IPS-20b (cell line): ENCODE measurements at regions not wholly inside any gene's neighbourhood (a gene's known extent, or its start where the extent isn't known, plus 50 kb on each side); places are given as distances from the start of the nearest gene placed in this dataset.

Experiments
- H3K27ac ChIP-seq: one replicate; pipeline ENCODE4 v1.5.1; 2013; ENCODE audit warnings: low read length
- H3K27me3 ChIP-seq: 2 replicates; pipeline ENCODE4 v1.6.1; 2013; ENCODE audit warnings: mild to moderate bottlenecking, low read length, inconsistent platforms; ENCODE audit not compliant: insufficient read depth
- H3K36me3 ChIP-seq: 2 replicates; pipeline ENCODE4 v1.6.1; 2013; ENCODE audit warnings: low read depth, mild to moderate bottlenecking, inconsistent platforms, low read length, moderate library complexity; ENCODE audit not compliant: insufficient read depth
- H3K4me1 ChIP-seq: 2 replicates; pipeline ENCODE4 v1.6.1; 2013; ENCODE audit warnings: mild to moderate bottlenecking, control low read depth, inconsistent platforms, low read length, moderate library complexity; ENCODE audit not compliant: insufficient read depth
- H3K4me3 ChIP-seq: 2 replicates; pipeline ENCODE4 v1.5.1; 2013; ENCODE audit warnings: mild to moderate bottlenecking, low read length, inconsistent platforms
- H3K9ac ChIP-seq: 2 replicates; pipeline ENCODE4 v1.6.1; 2013; ENCODE audit warnings: low read depth, mild to moderate bottlenecking, inconsistent platforms, low read length, moderate library complexity
- H3K9me3 ChIP-seq: 2 replicates; pipeline ENCODE4 v1.6.1; 2013; ENCODE audit warnings: mild to moderate bottlenecking, low read depth, low read length, inconsistent platforms; ENCODE audit not compliant: insufficient read depth

DNA sequence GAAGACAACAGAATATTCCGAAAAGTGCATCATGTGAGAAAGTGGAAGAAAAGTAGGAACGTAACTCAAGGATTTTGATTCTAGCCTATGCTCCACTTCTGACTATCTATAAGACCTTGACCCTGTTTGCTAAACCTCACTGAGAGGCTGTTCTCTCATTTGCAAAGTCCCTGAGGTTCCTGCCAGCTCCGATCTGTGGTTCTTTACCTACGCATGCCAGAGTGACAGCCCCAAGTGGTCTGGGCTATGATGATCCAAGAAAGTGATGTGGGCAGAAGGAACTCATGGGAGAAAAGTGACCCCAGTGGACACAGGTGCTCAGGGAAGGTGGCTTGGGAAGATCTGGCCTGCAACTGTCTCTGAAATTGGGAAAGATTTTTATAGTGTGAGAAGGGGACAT is 301.1 kb upstream of the CDH11 start:
- no peak overlapping the region for H3K27ac ChIP-seq
- H3K27me3 ChIP-seq: no peaks in the 10 kb centered on the region

DNA sequence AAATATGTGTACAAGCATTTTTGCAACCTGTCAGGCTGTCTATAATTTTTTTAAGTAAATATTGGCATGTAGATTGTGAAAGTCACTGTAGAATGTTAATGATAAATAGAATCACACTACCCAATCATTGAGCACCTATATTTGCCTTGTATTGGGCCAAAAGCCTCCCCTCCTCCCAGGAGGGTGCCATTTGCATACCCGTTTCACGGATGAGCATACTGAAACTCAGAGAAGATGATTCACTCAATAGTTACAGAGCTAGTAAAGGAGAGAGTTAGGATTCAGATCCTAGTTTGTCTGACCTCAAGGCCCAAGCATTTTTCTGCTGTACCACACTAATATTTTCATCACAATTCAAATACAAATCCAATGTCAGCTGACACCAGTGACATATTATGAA is 299.7 kb upstream of the CDH11 start:
- H3K27me3 ChIP-seq: no peaks in the 10 kb centered on the region
- no peak overlapping the region for H3K4me3 ChIP-seq
- no peak overlapping the region for H3K27ac ChIP-seq
- no peaks in the 10 kb centered on the region for H3K4me1 ChIP-seq
- no peaks in the 10 kb centered on the region for H3K9me3 ChIP-seq
- no peaks in the 10 kb centered on the region for H3K36me3 ChIP-seq
- H3K9ac ChIP-seq: no peak overlapping the region

More for the DNA sequence above, 301.1 kb upstream of the CDH11 start:
- H3K9me3 ChIP-seq: no peaks in the 10 kb centered on the region
- H3K9ac ChIP-seq: no peak overlapping the region
- H3K4me3 ChIP-seq: no peak overlapping the region
- H3K36me3 ChIP-seq: no peaks in the 10 kb centered on the region
- no peaks in the 10 kb centered on the region for H3K4me1 ChIP-seq

GRCh38 chr16:65418435-65418834 is 296.6 kb upstream of the CDH11 start:
- Histone ChIP-seq H3K27ac (no peak overlapping the region), H3K27me3 (no peaks in the 10 kb centered on the region), H3K36me3 (no peaks in the 10 kb centered on the region), H3K9ac (no peak overlapping the region), H3K9me3 (no peaks in the 10 kb centered on the region), H3K4me3 (no peak overlapping the region), H3K4me1 (no peaks in the 10 kb centered on the region)

DNA sequence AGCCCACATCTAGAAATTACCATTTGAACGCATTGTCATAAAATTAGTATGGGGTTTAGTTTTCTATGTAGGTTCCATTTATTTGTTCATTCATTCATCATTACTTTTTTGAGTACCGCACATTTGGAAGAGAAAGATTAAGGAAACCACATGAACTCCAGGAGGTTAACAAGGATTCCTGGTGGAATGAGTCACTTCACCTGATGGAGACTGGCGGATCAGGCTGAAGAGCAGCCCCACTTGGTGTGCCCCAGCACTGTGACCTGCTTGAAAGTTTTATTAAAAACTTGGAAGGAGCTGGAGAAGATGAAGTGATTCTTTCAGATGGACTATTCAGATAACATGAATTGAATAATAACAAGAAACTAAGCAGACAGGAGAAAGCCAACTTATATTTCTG is 293.6 kb upstream of the CDH11 start:
- Histone ChIP-seq H3K27me3 (no peaks in the 10 kb centered on the region), H3K27ac (no peak overlapping the region), H3K9ac (no peak overlapping the region), H3K9me3 (no peaks in the 10 kb centered on the region), H3K36me3 (no peaks in the 10 kb centered on the region), H3K4me1 (no peaks in the 10 kb centered on the region), H3K4me3 (no peak overlapping the region)

DNA sequence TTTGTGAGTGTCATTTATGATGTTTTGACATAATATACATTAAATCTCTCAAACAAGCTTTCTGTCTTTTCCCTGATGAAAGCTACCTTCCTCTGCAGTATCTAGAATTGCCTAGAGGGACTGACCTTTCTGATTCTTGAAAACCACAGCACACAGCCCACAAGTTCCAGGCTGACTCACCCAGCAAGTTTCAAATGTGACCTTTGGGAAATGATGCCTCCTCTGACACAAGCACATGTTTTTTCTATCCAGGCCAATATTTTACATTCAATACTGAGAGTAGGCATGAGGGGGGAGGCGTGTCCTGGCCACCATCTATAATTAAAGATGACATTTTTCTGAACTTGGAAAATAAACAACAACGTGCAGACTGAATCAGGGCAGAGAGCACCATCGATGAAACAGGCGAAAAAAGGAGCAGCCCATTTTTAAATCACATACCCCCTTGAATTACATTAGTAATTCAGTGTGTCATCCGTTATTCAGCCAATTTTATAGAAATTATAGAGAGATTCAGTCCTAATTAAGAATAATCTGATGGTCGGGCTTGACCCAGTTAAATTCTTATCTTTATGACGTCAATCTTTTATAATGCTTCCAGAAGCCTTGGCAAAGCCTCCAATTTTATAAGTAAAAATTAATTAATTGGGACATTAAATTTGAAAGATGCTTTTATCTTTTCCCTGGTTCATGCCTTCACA is 292.6 kb upstream of the CDH11 start:
- H3K4me1 ChIP-seq: no peaks in the 10 kb centered on the region
- no peak overlapping the region for H3K4me3 ChIP-seq
- H3K27ac ChIP-seq: no peak overlapping the region
- H3K36me3 ChIP-seq: no peaks in the 10 kb centered on the region
- H3K9ac ChIP-seq: no peak overlapping the region
- H3K27me3 ChIP-seq: no peaks in the 10 kb centered on the region
- H3K9me3 ChIP-seq: no peaks in the 10 kb centered on the region

- H3K9me3 ChIP-seq: no peaks in the 10 kb centered on the region
- H3K36me3 ChIP-seq: no peaks in the 10 kb centered on the region
- H3K27ac ChIP-seq: no peak overlapping the region
- no peak overlapping the region for H3K9ac ChIP-seq
- H3K4me1 ChIP-seq: no peaks in the 10 kb centered on the region; the same call in 1 of the 2 replicates
- H3K4me3 ChIP-seq: no peak overlapping the region
- H3K27me3 ChIP-seq: no peaks in the 10 kb centered on the region
Measured at GRCh38 chr16:65413861-65414260, 292.0 kb upstream of the CDH11 start.

DNA sequence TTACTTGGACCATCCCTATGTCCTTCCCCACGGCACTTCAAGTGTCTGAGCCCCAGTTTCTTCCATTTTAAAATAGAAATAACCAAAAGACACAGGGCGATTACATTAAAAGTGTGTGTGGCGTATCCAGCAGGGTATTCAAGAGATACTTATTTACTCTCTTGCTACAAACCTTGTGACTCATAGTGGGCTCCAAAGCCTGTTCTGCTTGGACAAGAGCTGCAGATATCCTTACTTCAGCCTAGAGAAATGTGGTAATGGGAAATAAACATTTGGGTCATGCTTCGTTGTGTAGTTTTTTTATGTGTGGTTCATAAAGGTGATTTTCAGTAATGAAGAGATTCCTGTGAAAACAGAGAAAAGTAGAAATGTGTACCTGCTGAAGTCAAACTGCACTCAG is 288.9 kb upstream of the CDH11 start:
- no peak overlapping the region for H3K27ac ChIP-seq
- H3K4me3 ChIP-seq: no peak overlapping the region
- H3K27me3 ChIP-seq: no peaks in the 10 kb centered on the region

GRCh38 chr16:65409510-65409909 is 287.6 kb upstream of the CDH11 start:
- H3K9me3 ChIP-seq: no peaks in the 10 kb centered on the region
- no peak overlapping the region for H3K4me3 ChIP-seq
- no peaks in the 10 kb centered on the region; the same call in 1 of the 2 replicates for H3K4me1 ChIP-seq
- no peaks in the 10 kb centered on the region for H3K27me3 ChIP-seq
- H3K36me3 ChIP-seq: no peaks in the 10 kb centered on the region
- H3K9ac ChIP-seq: no peak overlapping the region
- no peak overlapping the region for H3K27ac ChIP-seq

More for the DNA sequence above, 288.9 kb upstream of the CDH11 start:
- no peaks in the 10 kb centered on the region for H3K36me3 ChIP-seq
- H3K9me3 ChIP-seq: no peaks in the 10 kb centered on the region
- no peak overlapping the region for H3K9ac ChIP-seq
- H3K4me1 ChIP-seq: no peaks in the 10 kb centered on the region; the same call in 1 of the 2 replicates

- no peak overlapping the region for H3K4me3 ChIP-seq
Measured at GRCh38 chr16:65406933-65407332, 285.1 kb upstream of the CDH11 start.

DNA sequence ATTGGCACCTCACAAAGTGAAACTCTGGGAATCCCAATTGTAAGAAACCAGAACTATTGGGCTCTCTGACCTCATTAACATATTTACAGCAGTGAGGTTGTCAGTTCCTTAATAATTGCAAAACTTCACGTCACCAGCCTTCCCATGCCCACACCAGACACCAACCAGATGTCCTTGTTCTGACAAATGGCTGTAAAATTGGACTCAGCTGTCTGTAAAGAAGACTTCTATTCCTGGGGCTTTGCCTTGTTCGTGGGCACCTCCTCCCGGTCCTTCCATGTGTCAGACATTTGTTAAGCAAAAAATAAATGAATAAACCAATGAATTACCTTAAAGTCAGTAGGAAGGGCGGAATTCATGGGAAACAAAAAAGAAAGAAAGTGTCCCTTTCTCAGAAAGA is 284.3 kb upstream of the CDH11 start:
- Histone ChIP-seq H3K4me1 (no peaks in the 10 kb centered on the region; the same call in 1 of the 2 replicates), H3K9ac (no peak overlapping the region), H3K4me3 (no peak overlapping the region), H3K27me3 (no peaks in the 10 kb centered on the region), H3K27ac (no peak overlapping the region), H3K36me3 (no peaks in the 10 kb centered on the region), H3K9me3 (no peaks in the 10 kb centered on the region)

More at GRCh38 chr16:65406933-65407332, 285.1 kb upstream of the CDH11 start:
- Histone ChIP-seq H3K9me3 (no peaks in the 10 kb centered on the region), H3K4me1 (no peaks in the 10 kb centered on the region; the same call in 1 of the 2 replicates), H3K9ac (no peak overlapping the region), H3K27me3 (no peaks in the 10 kb centered on the region), H3K27ac (no peak overlapping the region), H3K36me3 (no peaks in the 10 kb centered on the region)

GRCh38 chr16:65394281-65394680 is 272.4 kb upstream of the CDH11 start:
- H3K36me3 ChIP-seq: no peaks in the 10 kb centered on the region
- no peak overlapping the region for H3K4me3 ChIP-seq
- no peaks in the 10 kb centered on the region for H3K9me3 ChIP-seq
- no peaks in the 10 kb centered on the region for H3K27me3 ChIP-seq
- H3K4me1 ChIP-seq: no peaks in the 10 kb centered on the region
- H3K27ac ChIP-seq: no peak overlapping the region
- H3K9ac ChIP-seq: no peak overlapping the region

DNA sequence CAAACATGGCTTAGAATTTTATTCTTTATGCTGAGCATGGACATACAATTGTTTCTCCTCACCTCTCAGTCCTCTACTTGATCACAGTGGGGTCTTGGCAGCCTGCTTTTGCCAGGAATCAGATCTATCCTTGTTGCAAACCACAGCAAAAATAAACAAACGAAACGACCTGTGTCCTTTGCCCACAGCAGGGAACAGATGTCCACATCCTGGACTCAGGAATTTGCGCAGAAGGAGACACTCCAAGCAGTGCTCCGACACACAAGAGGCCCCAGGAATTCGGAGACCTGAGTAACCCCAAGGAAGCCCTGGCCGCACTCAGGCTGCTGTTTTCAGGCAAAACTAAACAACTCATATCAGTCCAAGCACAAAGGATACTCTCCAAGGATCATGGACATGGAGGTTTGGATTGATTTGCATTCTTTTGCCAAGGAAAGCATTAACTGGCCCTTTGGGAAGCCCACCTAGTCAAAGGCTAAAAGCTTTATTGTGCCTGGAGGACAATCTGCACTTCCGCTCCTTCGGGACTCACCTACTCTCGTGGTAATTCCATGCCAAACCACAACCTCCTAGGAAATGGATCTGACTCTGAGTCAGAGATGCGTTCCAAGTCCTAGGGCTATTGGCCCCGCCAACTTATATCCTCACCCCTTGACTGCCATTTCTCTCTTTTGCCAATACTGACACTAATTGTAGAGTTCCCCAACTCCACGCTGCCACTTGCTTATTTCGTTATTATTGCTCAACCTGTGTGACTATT is 271.1 kb upstream of the CDH11 start:
- Histone ChIP-seq H3K4me1 (no peaks in the 10 kb centered on the region), H3K4me3 (no peak overlapping the region), H3K27ac (no peak overlapping the region), H3K9me3 (0 out of 2 replicates have a peak, but pooled peaks cover 5% of the 10 kb centered on the region), H3K9ac (no peak overlapping the region), H3K36me3 (no peaks in the 10 kb centered on the region), H3K27me3 (no peaks in the 10 kb centered on the region)
